Midbrain (tissue), 1 donor: ENCODE measurements at regions not wholly inside any gene's neighbourhood (a gene's known extent, or its start where the extent isn't known, plus 50 kb on each side); places are given as distances from the start of the nearest gene placed in this dataset.
"Not testable (repeated sequence)": the region's sequence is repeated elsewhere in the genome, so short reads cannot be mapped to it uniquely, and the experiment has no call there.

Experiments
- DNase-seq: peaks from one replicate; lab custom pipeline; 2025; lab: John Stamatoyannopoulos, UW

GRCh38 chr2:198630384-198630783 lies 826.0 kb downstream of the PLCL1 start:
- DNase-seq = no peak

GRCh38 chr2:198628596-198628995 lies 824.2 kb downstream of the PLCL1 start:
- no peak for DNase-seq

GRCh38 chr2:198622986-198623730 lies 818.8 kb downstream of the PLCL1 start:
- DNase-seq = no peak

GRCh38 chr2:198615972-198616371 lies 811.6 kb downstream of the PLCL1 start:
- DNase-seq = no peak

GRCh38 chr2:198611201-198611600 lies 806.8 kb downstream of the PLCL1 start:
- no peak for DNase-seq

- DNase-seq = no peak
These were observed 800.2 kb downstream of the PLCL1 start for GRCh38 chr2:198604599-198604998.

- not testable (repeated sequence) for DNase-seq
These were observed 798.6 kb downstream of the PLCL1 start for GRCh38 chr2:198602986-198603385.

- no peak for DNase-seq
These were observed 793.3 kb downstream of the PLCL1 start for GRCh38 chr2:198597648-198598047.

GRCh38 chr2:198596985-198597384 lies 792.6 kb downstream of the PLCL1 start:
- no peak for DNase-seq

- no peak for DNase-seq
These were observed 791.3 kb downstream of the PLCL1 start for GRCh38 chr2:198595721-198596120.

- DNase-seq = no peak
These were observed 787.2 kb downstream of the PLCL1 start for GRCh38 chr2:198591586-198591985.

GRCh38 chr2:198587741-198588140 lies 783.3 kb downstream of the PLCL1 start:
- no peak for DNase-seq

- DNase-seq = no peak
These were observed 782.8 kb downstream of the PLCL1 start for GRCh38 chr2:198587240-198587639.

GRCh38 chr2:198571393-198571792 lies 767.0 kb downstream of the PLCL1 start:
- no peak for DNase-seq

GRCh38 chr2:198558176-198558575 lies 753.8 kb downstream of the PLCL1 start:
- DNase-seq = no peak

GRCh38 chr2:198546122-198546521 lies 741.7 kb downstream of the PLCL1 start:
- no peak for DNase-seq

- no peak for DNase-seq
These were observed 741.0 kb downstream of the PLCL1 start for GRCh38 chr2:198545411-198545810.

- no peak for DNase-seq
These were observed 740.1 kb downstream of the PLCL1 start for GRCh38 chr2:198544461-198544860.

GRCh38 chr2:198534756-198535155 lies 730.4 kb downstream of the PLCL1 start:
- no peak for DNase-seq

- no peak for DNase-seq
These were observed 721.0 kb downstream of the PLCL1 start for GRCh38 chr2:198525211-198525969.

GRCh38 chr2:198523710-198524109 lies 719.3 kb downstream of the PLCL1 start:
- no peak for DNase-seq

- no peak for DNase-seq
These were observed 714.5 kb downstream of the PLCL1 start for GRCh38 chr2:198518935-198519334.

- DNase-seq = no peak
These were observed 713.6 kb downstream of the PLCL1 start for GRCh38 chr2:198517976-198518375.
